WERI-Rb-1 (cell line): ENCODE measurements at regions not wholly inside any gene's neighbourhood (a gene's known extent, or its start where the extent isn't known, plus 50 kb on each side); places are given as distances from the start of the nearest gene placed in this dataset.

Experiments used
- DNase-seq: peaks from one replicate; pipeline ENCODE4 v3.0.0-alpha.2; 2020
- H3K27ac ChIP-seq: fragments of 250-450 bp; sonication (Bioruptor Pico); 2 replicates; pipeline ENCODE4 v1.5.1; 2020; ENCODE audit warnings: mild to moderate bottlenecking, moderate library complexity
- H3K27me3 ChIP-seq: fragments of 250-450 bp; sonication (Bioruptor Pico); 2 replicates; pipeline ENCODE4 v1.5.1; 2021; ENCODE audit warnings: mild to moderate bottlenecking, low read depth, moderate library complexity; ENCODE audit not compliant: insufficient read depth, severe bottlenecking
- H3K36me3 ChIP-seq: fragments of 250-450 bp; sonication (Bioruptor Pico); 2 replicates; pipeline ENCODE4 v1.5.1; 2020; ENCODE audit warnings: mild to moderate bottlenecking, moderate library complexity
- H3K4me3 ChIP-seq: 2 replicates; pipeline ENCODE4 v1.5.1; 2011; ENCODE audit warnings: low read depth, mild to moderate bottlenecking, control low read depth, low read length
- H3K9me3 ChIP-seq: fragments of 250-450 bp; sonication (Bioruptor Pico); 2 replicates; pipeline ENCODE4 v1.5.1; 2021; ENCODE audit warnings: mild to moderate bottlenecking, moderate library complexity; ENCODE audit not compliant: severe bottlenecking
- TF ChIP-seq, protein P1 (sequence below): IDR thresholded peaks from 2 replicates; pipeline ENCODE4 v1.5.1; 2011; ENCODE audit warnings: low read depth, mild to moderate bottlenecking, control low read depth, inconsistent platforms, low read length

GRCh38 chr6:91023529-91023928 is 436.7 kb upstream of the MAP3K7 start:
- H3K27me3 ChIP-seq: no peaks in the 10 kb centered on the region
- H3K4me3 ChIP-seq: no peak overlapping the region
- H3K9me3 ChIP-seq: no peaks in the 10 kb centered on the region
- H3K27ac ChIP-seq: no peak overlapping the region
- no peak for DNase-seq
- no peaks in the 10 kb centered on the region for H3K36me3 ChIP-seq
- TF ChIP-seq, protein P1, sequence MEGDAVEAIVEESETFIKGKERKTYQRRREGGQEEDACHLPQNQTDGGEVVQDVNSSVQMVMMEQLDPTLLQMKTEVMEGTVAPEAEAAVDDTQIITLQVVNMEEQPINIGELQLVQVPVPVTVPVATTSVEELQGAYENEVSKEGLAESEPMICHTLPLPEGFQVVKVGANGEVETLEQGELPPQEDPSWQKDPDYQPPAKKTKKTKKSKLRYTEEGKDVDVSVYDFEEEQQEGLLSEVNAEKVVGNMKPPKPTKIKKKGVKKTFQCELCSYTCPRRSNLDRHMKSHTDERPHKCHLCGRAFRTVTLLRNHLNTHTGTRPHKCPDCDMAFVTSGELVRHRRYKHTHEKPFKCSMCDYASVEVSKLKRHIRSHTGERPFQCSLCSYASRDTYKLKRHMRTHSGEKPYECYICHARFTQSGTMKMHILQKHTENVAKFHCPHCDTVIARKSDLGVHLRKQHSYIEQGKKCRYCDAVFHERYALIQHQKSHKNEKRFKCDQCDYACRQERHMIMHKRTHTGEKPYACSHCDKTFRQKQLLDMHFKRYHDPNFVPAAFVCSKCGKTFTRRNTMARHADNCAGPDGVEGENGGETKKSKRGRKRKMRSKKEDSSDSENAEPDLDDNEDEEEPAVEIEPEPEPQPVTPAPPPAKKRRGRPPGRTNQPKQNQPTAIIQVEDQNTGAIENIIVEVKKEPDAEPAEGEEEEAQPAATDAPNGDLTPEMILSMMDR: no peak

DNA sequence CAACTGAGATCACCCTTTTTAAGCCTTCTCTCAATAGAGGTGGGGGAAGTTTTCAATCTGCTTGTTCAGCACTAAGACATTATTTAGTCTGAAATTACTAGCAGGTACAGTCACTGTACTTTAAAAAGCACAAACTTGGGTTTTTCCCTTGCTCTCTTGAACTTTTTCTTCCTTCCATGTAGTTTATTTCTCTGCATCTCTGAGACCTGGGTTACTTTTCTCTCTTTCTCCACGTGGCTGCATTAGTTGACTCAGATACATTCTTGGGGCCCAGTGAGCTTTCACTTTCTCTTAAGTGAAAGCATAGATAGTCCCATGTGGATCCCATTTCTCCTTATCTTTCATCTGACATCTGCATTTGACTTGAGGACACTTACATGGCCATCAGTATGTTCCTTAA is 433.9 kb upstream of the MAP3K7 start:
- no peak overlapping the region for H3K4me3 ChIP-seq
- H3K27ac ChIP-seq: no peak overlapping the region
- no peak for DNase-seq
- no peaks in the 10 kb centered on the region for H3K36me3 ChIP-seq
- TF ChIP-seq, protein P1: no peak
- H3K9me3 ChIP-seq: no peaks in the 10 kb centered on the region
- H3K27me3 ChIP-seq: no peaks in the 10 kb centered on the region

DNA sequence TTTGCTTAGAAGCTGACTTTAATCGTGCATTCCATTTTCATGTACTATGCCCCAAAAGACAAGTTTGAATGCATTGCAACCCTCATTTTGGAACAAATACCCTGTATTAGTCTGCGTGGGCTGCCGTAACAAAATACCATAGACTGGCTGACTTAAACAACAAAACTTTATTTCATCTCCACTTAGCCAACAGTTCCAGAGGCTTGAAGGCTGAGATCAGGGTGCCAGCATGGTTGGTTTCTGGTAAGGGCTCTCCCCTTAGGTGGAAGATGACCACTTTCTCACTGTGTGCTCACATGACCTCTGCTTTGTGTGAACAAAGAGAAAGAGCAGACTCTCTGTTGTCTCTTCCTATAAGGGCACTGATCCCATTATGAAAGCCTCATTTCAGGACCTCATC is 431.7 kb upstream of the MAP3K7 start:
- TF ChIP-seq, protein P1: no peak
- DNase-seq: no peak
- H3K27ac ChIP-seq: no peak overlapping the region
- H3K36me3 ChIP-seq: no peaks in the 10 kb centered on the region
- H3K4me3 ChIP-seq: no peak overlapping the region
- H3K9me3 ChIP-seq: no peaks in the 10 kb centered on the region
- H3K27me3 ChIP-seq: no peaks in the 10 kb centered on the region

DNA sequence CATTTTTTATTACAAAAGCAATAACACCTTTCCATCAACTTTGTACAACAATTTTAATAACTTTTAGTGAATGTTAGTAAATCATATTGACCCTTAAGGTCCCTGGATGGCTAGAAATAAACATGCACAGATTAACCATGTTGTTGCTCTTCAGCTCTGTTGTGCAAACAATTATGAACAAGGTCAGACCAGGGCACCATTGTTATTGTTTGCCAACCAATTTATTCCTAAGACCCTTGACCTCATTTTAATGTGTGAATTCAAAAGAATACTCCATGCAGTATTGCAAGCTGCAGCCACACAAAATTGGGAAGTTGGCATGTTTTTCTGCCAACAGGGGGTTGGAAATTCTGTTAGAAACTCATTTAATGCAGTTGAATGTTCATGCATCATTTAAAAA is 426.6 kb upstream of the MAP3K7 start:
- DNase-seq: no peak
- Histone ChIP-seq H3K9me3 (no peaks in the 10 kb centered on the region), H3K27me3 (no peaks in the 10 kb centered on the region), H3K36me3 (no peaks in the 10 kb centered on the region), H3K27ac (no peak overlapping the region), H3K4me3 (no peak overlapping the region)
- TF ChIP-seq, protein P1: no peak

- Histone ChIP-seq H3K4me3 (no peak overlapping the region), H3K27me3 (no peaks in the 10 kb centered on the region), H3K9me3 (no peaks in the 10 kb centered on the region), H3K27ac (no peak overlapping the region), H3K36me3 (no peaks in the 10 kb centered on the region)
- TF ChIP-seq, protein P1: no peak
- DNase-seq: no peak
Observed at GRCh38 chr6:90997076-90997475, 410.2 kb upstream of the MAP3K7 start.

DNA sequence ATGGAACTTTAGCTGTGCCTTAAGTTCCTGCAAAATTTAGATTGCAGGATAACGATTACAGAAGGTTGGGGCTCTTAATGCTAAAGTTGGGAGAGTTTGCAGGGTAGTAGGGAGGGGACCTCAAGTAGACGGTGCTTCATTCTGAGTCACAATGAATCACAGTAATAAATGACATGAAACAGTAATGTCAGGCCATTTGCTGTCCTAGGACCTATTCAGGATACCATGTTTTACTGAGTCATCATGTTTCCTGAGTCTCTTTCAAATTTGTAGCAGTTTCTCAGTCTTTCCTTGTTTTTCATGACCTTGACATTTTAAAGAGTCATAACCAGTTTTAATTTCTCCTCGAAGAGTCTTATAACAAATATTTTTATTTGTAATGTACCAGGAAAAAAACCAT is 406.9 kb upstream of the MAP3K7 start:
- Histone ChIP-seq H3K4me3 (no peak overlapping the region), H3K36me3 (no peaks in the 10 kb centered on the region), H3K27ac (no peak overlapping the region), H3K27me3 (no peaks in the 10 kb centered on the region), H3K9me3 (no peaks in the 10 kb centered on the region)
- TF ChIP-seq, protein P1: no peak
- DNase-seq: no peak
